ENCODE measurements at regions not wholly inside any gene's neighbourhood (a gene's known extent, or its start where the extent isn't known, plus 50 kb on each side); places are given as distances from the start of the nearest gene placed in this dataset.

- no peak for TF ChIP-seq SMC3 (IDR thresholded peaks at IDR 0.05)
- CTCF ChIA-PET, result interaction anchor here (0.6 to 1.2 kb wide), 4 partner anchors 13 to 202 kb away, joined by 3 to 4 read pairs (median 3); no protein-coding TSS in a partner anchor
- no peaks in the 10 kb centered on the region for H3K9me3 ChIP-seq
- WGBS (ENCODE audit: missing lambda C conversion rate), result 73% methylated on average over 5 of the region's 5 CpGs
- FAIRE-seq (no peak), ATAC-seq (no peak), DNase-seq (ENCODE audit: low read depth in 1 of 2, low spot score in 1 of 2) (no peak)
- no peaks in the 10 kb centered on the region for H3K4me1 ChIP-seq
- POLR2A ChIA-PET, result no interaction called here
- no peak overlapping the region for H3K4me2 ChIP-seq
- H3K27ac ChIP-seq, result no peak overlapping the region
- H3K4me3 ChIP-seq, result no peak overlapping the region
Observed at GRCh38 chr7:26593896-26594295, 270.5 kb downstream of the SKAP2 start.

GRCh38 chr7:26594553-26594952 is 269.8 kb downstream of the SKAP2 start:
- no peaks in the 10 kb centered on the region for H3K9me3 ChIP-seq
- no peak overlapping the region for H3K4me3 ChIP-seq
- H3K4me2 ChIP-seq, result no peak overlapping the region
- TF ChIP-seq ELK1 (IDR thresholded peaks at IDR 0.05; ENCODE audit: low read depth, low read length) (no peak), HOXB13 (CRISPR knock-in tag; IDR thresholded peaks at IDR 0.05; ENCODE audit: low read depth) (no peak), USF2 (IDR thresholded peaks at IDR 0.05) (no peak), FOSL2 (IDR thresholded peaks at IDR 0.05) (no peak), FOSL2 (CRISPR knock-in tag; IDR thresholded peaks at IDR 0.05) (no peak), NFE2L2 (conservative IDR thresholded peaks at IDR 0.05; ENCODE audit: low read length) (no peak), GATA3 (IDR thresholded peaks at IDR 0.05; ENCODE audit: borderline replicate concordance) (no peak), ZC3H11A (IDR thresholded peaks at IDR 0.05) (no peak), ZSCAN20 (CRISPR knock-in tag; IDR thresholded peaks at IDR 0.05) (no peak)
- no peak overlapping the region for H3K27ac ChIP-seq
- no peaks in the 10 kb centered on the region for H3K4me1 ChIP-seq
- ChIA-PET CTCF (interaction anchor here (0.6 to 0.7 kb wide), 2 partner anchors 191 to 203 kb away, joined by 3 read pairs; no protein-coding TSS in a partner anchor), POLR2A (no interaction called here)
- FAIRE-seq, result no peak
- no peak for DNase-seq (ENCODE audit: low read depth in 1 of 2, low spot score in 1 of 2)
- 37% methylated on average over 6 of the region's 6 CpGs for WGBS (ENCODE audit: missing lambda C conversion rate)
- no peak for ATAC-seq

GRCh38 chr7:26598867-26599266 is 265.5 kb downstream of the SKAP2 start:
- Histone ChIP-seq H3K4me2 (no peak overlapping the region), H3K27ac (no peak overlapping the region), H3K4me1 (no peaks in the 10 kb centered on the region), H3K4me3 (no peak overlapping the region), H3K9me3 (no peaks in the 10 kb centered on the region)
- FAIRE-seq (no peak), ATAC-seq (no peak), DNase-seq (ENCODE audit: low read depth in 1 of 2, low spot score in 1 of 2) (no peak)
- 9% methylated on average over 2 of the region's 2 CpGs for WGBS (ENCODE audit: missing lambda C conversion rate)
- ChIA-PET POLR2A (no interaction called here), CTCF (no interaction called here)
- TF ChIP-seq POLR2A (IDR thresholded peaks at IDR 0.05; ENCODE audit: low read length), result no peak

GRCh38 chr7:26599982-26600381 is 264.4 kb downstream of the SKAP2 start:
- FAIRE-seq, result no peak
- POLR2A ChIA-PET, result no interaction called here
- ATAC-seq, result no peak
- Histone ChIP-seq H3K4me3 (no peak overlapping the region), H3K27ac (no peak overlapping the region), H3K4me1 (no peaks in the 10 kb centered on the region), H3K9me3 (no peaks in the 10 kb centered on the region), H3K4me2 (no peak overlapping the region)
- DNase-seq (ENCODE audit: low read depth in 1 of 2, low spot score in 1 of 2), result no peak
- CTCF ChIA-PET, result interaction anchor here (0.7 kb wide), 1 partner anchor 30 kb away, joined by 3 read pairs; no protein-coding TSS in a partner anchor
- 60% methylated on average over 7 of the region's 7 CpGs for WGBS (ENCODE audit: missing lambda C conversion rate)
- TF ChIP-seq CHD2 (IDR thresholded peaks at IDR 0.05; ENCODE audit: low read length, partially characterized antibody), result no peak
- TF ChIP-seq BCL3 (IDR thresholded peaks at IDR 0.05), result no peak
- no peak for TF ChIP-seq SREBF2 (IDR thresholded peaks at IDR 0.05)
- TF ChIP-seq RAD21 (conservative IDR thresholded peaks at IDR 0.05 in 1 of 2, IDR thresholded peaks at IDR 0.05 in 1 of 2), result no peak
- TF ChIP-seq CTCF (IDR thresholded peaks at IDR 0.05), result no peak
- TF ChIP-seq EP300 (IDR thresholded peaks at IDR 0.05), result no peak
- TF ChIP-seq POLR2AphosphoS2 (conservative IDR thresholded peaks at IDR 0.05; ENCODE audit: low read length), result no peak
- TF ChIP-seq FOSL2 (IDR thresholded peaks at IDR 0.05), result no peak
- TF ChIP-seq FOSL2 (CRISPR knock-in tag; IDR thresholded peaks at IDR 0.05), result no peak
- no peak for TF ChIP-seq CBX2 (IDR thresholded peaks at IDR 0.05; ENCODE audit: borderline replicate concordance, low read depth)
- no peak for TF ChIP-seq HES2 (IDR thresholded peaks at IDR 0.05)
- TF ChIP-seq BHLHE40 (IDR thresholded peaks at IDR 0.05; ENCODE audit: low read depth, low read length), result no peak
- no peak for TF ChIP-seq EHF (CRISPR knock-in tag; IDR thresholded peaks at IDR 0.05)
- no peak for TF ChIP-seq HMGXB4 (CRISPR knock-in tag; IDR thresholded peaks at IDR 0.05; ENCODE audit: borderline replicate concordance)
- no peak for TF ChIP-seq CBX8 (IDR thresholded peaks at IDR 0.05)
- no peak for TF ChIP-seq MYC (IDR thresholded peaks at IDR 0.05; ENCODE audit: borderline replicate concordance, low read length)
- no peak for TF ChIP-seq ZC3H11A (IDR thresholded peaks at IDR 0.05)
- TF ChIP-seq ZSCAN20 (CRISPR knock-in tag; IDR thresholded peaks at IDR 0.05), result no peak

Measured in A549 (cell line).